ENCODE measurements at regions not wholly inside any gene's neighbourhood (a gene's known extent, or its start where the extent isn't known, plus 50 kb on each side); places are given as distances from the start of the nearest gene placed in this dataset.

DNA sequence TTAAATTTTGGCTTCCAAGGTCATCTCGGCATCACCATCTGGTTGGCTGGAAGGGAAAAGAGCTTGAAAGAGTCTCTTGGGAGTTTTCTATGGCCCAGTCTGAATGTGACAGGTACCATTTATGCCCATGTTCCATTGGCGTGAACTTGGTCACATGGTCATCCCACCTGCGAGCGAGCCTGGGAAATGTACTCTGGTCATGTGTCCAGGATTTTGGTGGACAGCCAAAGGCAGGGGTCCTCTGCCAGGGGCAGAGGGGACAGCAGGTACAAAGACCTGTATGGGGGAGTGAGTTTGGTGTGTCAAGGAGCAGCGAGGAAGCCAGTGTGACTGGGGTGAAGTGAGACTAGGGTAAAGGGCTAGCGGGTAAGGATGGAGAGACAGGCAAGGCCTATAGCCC, 112.6 kb downstream of the CDC5L start:
- DNase-seq, result no peak

DNA sequence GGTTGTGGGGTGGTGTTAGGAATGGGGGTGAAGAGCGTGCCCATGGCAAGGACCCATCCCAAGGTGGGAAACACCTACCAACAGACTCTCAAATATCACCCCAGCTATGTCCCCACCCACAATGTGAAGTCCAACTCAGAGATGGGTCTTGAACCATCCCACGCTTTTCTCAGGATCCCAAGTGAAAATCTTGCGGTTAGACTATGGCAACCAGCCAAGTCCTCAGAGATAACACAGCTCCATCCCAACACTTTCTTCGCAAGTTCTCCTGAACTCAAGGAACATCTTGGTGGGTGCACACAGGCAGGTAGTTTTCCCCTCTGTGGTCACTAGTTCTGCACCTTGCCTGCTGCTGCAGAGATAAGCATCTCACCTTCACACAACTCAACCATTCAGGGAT, 116.0 kb downstream of the CDC5L start:
- no peak for DNase-seq

GRCh38 chr6:44504301-44504791, 116.8 kb downstream of the CDC5L start:
- no peak for DNase-seq

DNA sequence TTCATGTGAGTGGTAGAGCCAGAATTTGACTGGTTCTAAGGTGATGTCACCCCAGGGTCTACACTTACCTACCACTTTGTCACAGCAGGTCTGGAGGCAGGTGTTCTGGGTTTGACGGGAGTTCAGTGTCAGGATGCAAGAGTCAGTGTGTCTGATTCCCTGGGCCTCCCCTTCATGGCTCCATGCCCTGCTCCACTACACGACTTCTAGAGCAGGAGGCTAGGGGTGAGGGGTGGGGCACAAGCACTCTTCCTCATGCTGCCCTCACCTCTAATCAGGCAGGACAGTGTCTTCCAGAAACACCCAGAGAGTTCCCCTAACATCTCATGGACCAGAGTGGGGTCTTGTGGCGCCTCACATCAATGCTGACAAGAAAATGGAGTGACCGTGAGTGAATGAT, 118.2 kb downstream of the CDC5L start:
- DNase-seq, result no peak

DNA sequence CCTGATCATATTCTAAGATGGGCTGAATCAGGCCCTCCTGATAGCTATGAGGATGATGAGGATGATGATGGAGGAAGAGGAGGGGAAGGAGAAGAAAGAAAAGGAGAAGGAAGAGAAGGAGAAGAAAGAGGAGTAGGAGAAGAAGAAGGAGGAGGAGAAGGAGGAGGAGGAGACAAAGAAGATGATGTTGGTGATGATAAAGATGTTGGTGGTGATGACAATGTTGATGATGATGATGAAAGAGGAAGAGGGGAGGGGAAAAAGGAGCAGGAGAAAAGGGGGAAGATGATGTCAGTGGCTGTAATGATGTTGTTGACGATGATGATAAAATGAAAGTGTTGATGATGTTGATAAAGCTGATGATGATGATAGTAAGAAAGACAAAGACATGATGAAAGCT, 119.5 kb downstream of the CDC5L start:
- no peak for DNase-seq

- DNase-seq, result no peak
Measured at GRCh38 chr6:44508646-44509045, 121.1 kb downstream of the CDC5L start.

- no peak for DNase-seq
Measured at GRCh38 chr6:44511126-44511525, 123.6 kb downstream of the CDC5L start.

DNA sequence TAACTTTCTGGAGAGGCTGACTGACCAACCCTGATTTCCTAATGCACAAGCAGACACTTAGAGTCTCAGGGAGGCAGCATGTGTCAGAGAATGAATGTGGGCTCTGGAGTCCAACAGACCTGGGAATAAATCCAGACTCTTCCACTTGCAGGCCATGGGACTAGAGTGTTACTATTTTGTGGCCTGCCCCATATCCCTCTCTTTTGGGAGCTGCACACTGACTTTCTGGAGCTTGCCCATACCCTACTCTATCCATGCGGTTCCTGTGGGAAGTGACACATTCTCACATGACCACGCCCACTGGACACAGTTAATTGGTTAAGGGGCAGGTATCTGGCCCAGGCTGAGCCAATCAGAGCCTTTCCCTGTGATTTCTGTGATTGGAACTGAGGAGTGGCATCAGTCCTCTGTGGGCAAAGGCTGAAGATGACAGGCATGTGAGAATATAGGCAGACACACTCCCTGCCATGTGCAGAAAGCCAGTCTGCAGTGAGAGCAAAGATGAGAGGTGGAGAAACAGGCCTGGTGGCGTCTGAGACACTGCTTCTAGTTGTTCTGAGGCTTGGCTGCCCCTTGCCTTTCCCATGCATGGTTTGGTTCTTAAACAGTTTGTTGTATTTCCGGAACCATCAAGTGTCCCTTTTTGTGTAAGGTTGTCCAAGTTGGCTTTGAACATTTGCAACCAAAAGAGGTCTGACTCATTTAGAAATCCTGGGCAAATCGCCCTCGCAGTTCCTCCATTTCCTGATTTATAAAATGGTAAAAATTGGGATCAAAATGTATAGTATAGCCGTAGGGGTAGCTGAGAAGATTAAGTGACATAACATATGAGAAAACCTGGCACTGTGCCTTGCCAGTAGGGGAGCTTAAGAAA, 125.6 kb downstream of the CDC5L start:
- DNase-seq, result no peak

DNA sequence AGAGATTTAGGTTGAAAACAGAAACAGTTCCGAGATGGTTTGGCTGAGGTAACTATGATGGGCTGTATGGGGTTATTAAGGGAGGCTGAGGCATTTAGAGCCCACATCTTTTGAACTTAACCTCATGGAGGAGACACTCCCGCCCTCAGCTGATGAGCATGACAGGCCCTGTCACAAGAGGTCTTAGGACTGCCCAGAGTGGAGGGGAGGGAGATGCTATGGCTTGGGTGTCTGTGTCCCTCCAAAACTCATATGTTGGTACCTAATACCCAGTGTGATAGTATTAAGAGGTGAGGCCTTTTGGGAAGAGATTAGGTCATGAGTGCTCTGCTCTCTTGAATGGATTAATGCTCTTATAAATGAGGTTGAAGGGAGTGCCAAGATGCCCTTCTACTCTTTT, 126.6 kb downstream of the CDC5L start:
- DNase-seq, result no peak

GRCh38 chr6:44514576-44515193, 127.2 kb downstream of the CDC5L start:
- no peak for DNase-seq

- no peak for DNase-seq
Measured at GRCh38 chr6:44522871-44523270, 135.4 kb downstream of the CDC5L start.

DNA sequence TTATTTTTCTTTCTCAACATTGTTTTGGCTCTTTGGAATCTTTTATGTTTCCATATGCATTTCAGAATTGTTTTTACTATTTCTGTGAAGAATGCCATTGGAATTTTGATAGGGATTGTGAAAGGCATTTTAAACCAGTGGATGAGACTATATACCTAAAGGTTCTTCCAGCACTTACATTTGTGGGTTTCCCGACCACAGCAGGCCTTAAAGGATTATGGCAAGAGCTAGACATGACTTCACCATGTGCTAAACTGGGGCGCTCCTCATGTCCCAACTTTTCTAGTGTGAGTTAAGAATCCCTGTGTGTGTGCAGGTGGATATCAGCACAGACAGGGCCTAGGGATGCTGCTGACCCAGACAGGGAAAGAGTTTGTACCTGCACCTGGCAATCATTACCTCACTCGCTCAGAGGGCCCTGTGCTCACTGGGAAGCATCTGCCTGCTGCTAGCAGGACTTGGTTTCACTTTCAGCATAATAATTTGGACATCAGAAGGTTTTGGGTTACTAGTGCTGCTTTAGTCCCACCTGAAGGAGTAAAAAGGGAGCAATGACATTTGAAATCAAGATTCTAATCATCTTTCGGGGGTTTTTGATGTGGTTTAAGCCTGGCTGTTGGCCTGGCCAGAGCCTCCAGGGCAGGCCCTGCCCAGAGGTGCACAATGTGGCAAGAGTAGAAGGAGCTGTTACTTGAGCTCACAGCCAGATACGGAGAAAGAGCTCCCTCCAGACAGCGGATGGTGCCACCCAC, 137.1 kb downstream of the CDC5L start:
- DNase-seq, result no peak

DNA sequence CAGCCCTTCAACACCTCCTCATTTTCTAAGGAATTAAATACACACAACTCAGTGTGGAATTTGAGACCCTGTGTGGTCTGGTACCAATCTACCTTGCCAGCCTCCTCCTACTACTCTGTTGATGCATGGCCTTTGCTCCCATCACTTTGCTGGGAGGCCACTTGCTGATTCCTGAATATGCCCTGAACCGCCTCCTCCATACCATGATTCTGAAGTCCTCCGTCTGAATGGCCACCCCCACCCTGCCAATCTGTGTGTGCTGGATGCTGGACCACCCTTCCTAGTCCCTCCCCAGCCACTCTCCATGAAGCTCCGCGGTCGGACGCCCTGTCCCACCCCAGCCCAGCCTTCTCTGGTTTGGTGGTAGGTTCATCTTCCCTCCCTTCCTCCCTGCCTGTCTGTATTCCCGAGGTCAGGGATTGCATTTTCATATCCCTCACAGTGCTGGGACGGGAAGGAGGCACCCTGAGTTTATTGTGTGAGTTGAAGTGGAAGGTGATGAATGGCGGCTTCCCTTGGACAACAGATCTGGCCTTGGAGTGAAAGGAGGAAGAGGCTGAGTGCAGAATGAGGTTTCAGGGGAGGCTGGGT, 138.3 kb downstream of the CDC5L start:
- no peak for DNase-seq

DNA sequence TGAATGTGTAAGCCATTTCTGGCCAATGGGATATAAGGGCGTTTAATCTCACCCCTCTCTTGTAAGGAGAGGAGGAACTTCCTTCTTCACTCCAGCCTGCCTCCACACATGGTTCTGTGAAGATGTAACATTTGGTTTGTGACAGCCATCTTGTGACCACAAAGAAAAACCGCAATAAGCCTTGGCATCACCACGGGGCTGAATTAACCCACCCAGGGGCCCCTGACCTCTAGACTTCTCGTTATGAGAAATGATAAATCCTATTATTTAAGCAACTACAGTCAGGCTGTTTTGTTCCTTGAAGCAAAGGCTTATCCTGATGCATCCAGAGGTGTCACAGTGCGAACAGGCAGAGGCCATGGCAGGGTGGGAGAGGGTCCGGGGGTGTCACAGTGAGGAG, 139.7 kb downstream of the CDC5L start:
- DNase-seq, result no peak

GRCh38 chr6:44527583-44528369, 140.3 kb downstream of the CDC5L start:
- no peak for DNase-seq

DNA sequence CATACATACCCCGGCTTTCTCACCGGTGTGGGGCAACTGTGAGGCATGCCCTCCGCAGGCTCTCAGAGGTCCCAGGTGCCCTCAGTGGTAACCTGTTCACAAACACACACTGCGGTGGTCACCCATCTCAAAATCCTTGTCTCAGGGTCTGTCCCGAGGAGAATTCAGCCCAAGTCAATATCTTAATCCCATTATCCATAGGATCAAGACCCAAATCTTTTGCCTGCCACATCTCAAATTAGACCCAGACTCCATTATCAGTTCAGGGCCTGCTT, 140.8 kb downstream of the CDC5L start:
- no peak for DNase-seq

DNA sequence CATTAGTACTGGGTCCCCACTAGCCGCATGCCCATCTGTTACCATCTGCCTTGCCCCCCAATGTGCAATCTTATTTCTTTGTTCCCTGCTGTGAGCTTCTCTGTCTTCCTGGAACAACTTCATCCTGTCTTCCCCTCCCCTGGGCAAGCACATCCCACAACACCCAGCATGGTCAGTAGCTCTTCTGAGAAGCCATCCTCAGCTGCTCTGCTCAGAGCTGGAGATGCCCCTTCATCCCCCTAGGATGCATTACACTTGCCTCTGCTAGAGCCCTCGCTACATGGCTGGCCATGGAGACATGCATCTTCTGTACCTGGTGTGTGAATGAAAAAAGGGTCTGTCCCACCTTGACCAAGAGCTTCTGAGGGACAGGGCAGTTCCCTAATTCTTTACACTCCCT, 141.2 kb downstream of the CDC5L start:
- DNase-seq, result no peak

DNA sequence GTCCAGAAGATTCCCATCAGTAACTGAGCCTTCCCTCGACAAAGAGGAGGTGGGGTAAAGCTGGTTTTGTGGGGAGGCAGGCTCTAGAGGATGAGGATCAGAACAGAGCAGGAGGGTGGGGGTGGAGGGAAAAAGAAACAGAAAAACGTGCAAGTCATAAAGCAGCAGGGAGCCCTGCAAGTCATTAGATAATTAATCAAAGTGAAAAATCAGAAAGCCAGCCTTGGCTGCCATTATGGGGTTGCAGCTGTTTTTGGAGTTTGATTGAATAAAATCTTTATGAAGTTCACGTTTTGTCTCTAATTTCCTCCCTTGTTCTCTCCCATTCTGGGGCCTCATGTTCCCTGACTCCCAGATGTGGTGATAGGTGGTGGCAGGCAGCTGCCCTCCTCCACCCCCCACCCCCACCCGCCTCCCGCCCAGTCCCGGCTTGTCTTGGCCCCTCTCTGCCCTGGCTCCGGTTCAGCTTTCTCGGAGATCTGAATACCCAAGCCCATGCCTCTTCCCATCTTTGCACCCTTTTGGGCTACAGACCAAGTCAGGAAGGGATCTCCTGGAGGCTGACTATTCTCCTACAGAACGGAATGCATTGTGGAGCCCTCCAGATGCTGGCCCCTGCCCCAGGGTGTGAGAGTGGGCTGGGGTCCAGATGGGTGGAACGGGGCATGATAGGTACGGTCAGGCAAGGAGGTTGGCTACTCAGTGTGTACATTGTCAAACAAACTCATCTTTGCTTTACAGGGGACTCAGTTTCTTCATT, 141.8 kb downstream of the CDC5L start:
- DNase-seq, result no peak

DNA sequence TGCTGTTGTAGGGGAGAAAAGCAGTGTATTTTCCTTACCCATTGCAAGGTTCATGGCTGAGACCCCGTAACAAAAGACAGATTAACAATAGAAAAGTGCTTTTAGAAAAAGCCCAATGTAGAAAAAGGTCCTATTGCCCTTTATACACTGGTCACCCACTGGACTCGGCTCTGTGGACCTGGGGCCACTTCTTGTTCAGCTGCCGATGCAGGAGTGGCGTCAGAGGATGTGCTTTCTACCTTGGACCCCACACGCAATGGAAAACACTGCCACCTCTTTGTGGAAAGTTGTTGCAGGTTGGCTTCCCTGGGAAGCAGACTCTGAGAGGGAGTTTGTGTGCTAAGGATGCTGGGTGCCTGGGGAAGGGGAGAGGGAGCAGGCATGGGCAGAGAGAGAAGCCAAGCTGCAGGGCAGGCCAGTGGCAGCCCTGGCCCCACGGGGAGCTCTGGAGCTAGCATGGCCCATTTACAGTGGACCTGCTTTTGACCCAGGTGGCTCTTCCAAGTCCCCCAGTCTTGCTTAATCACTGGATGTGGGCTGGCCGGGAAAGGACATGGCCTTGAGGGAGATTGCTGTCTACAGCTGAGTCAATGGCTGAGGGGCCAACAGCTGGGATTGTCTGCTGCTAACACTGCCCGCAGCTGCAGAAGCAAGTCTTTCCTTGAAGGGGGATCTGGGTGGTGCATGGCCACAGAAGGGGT, 142.9 kb downstream of the CDC5L start:
- no peak for DNase-seq

DNA sequence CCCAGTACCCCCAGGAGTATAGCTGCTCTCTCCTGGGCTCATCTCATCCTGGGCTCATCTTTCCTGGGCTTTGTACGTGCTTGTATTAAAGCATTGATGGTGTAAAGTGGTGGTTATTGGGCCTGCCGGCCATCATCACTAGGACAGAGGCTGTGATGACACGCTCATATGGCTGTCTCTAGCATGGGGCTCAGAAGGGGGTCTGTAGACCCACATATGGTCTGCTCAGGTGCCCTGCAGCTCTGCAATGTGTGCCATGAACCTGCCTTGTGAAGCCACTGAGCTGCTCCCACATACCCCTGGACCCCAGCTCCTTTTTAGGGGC, 143.4 kb downstream of the CDC5L start:
- DNase-seq, result no peak

DNA sequence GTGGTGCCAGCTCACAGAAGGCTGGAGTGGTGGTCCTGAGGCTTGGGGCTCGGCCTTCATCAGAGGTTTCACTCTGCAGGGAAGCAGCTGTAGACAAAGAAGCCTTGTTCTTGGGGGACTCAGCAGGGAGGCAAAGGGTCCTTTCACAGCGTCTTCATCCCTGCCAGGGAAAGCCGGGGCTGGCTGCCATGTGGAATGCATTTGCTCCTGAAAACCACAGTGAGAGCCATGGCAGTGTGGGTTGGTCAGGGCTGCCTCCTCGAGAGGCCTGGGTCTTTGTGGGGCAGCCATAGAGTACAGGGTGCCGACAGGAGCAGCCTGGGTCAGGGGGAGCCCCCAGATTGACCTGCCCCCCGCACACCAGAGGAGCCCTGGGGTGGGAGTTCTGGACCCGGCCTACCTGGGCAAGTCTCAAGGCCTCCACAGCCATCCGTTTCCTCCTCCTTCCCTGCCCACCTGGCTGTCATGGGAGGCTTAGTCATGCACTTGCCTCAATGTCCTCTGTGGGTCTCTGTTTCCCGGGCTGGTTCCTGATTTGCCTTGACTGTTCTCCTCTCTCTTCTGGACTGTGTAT, 144.0 kb downstream of the CDC5L start:
- DNase-seq, result no peak

All from activated naive CD4-positive, alpha-beta T cell (primary cell).